Suprapubic skin (tissue), 3 donors: ENCODE measurements at regions not wholly inside any gene's neighbourhood (a gene's known extent, or its start where the extent isn't known, plus 50 kb on each side); places are given as distances from the start of the nearest gene placed in this dataset.

Experiments used
- CTCF ChIP-seq, 2 donors: fragments of 200-600 bp in 1 of 2; fragments of 450-650 bp in 1 of 2; sonication (generic) in 1 of 2; IDR thresholded peaks; one replicate each; pipeline ENCODE4 v1.5.1; 2016 to 2019; ENCODE audit warnings: antibody characterized with exemption in 2 of 2, mild to moderate bottlenecking in 1 of 2, moderate library complexity in 1 of 2
- POLR2AphosphoS5 ChIP-seq, 3 donors: sonication (generic); formaldehyde crosslinking; IDR thresholded peaks; one replicate each; pipeline ENCODE4 v1.6.1; 2017; ENCODE audit warnings: antibody characterized with exemption in 3 of 3

GRCh38 chr2:228649876-228650275, 468.4 kb upstream of the SPHKAP start:
- no peak for TF ChIP-seq CTCF (IDR thresholded peaks at IDR 0.05)
- no peak for TF ChIP-seq POLR2AphosphoS5 (IDR thresholded peaks at IDR 0.05)
